HEK293 (cell line): ENCODE measurements at regions not wholly inside any gene's neighbourhood (a gene's known extent, or its start where the extent isn't known, plus 50 kb on each side); places are given as distances from the start of the nearest gene placed in this dataset.

Experiments
- CTCF ChIP-seq: fragments of 450-650 bp; formaldehyde crosslinking; IDR thresholded peaks from 2 replicates; pipeline ENCODE4 v1.5.1; 2016; ENCODE audit warnings: missing biosample characterization, missing genetic modification characterization
- ZBTB21 ChIP-seq: fragments of 450-650 bp; formaldehyde crosslinking; IDR thresholded peaks from 2 replicates; pipeline ENCODE4 v1.5.1; 2017; ENCODE audit warnings: missing biosample characterization, missing genetic modification characterization
- ZBTB26 ChIP-seq: fragments of 450-650 bp; formaldehyde crosslinking; optimal IDR thresholded peaks from 2 replicates; pipeline ENCODE3; 2016; ENCODE audit warnings: missing biosample characterization, mild to moderate bottlenecking, missing genetic modification characterization
- ZBTB44 ChIP-seq: fragments of 450-650 bp; IDR thresholded peaks from 2 replicates; pipeline ENCODE4 v1.5.1; 2018; ENCODE audit warnings: missing biosample characterization, mild to moderate bottlenecking, missing genetic modification characterization
- ZNF274 ChIP-seq, 2 experiments: fragments of 200-500 bp in 1 of 2; fragments of 450-650 bp in 1 of 2; sonication (Bioruptor generic) in 1 of 2; formaldehyde crosslinking in 1 of 2; IDR thresholded peaks; 2 replicates each; pipeline versions ENCODE4 v1.5.1 to v1.6.1; 2014 to 2016; ENCODE audit warnings: borderline replicate concordance in 1 of 2, inconsistent platforms in 1 of 2, low read length in 1 of 2, missing biosample characterization in 1 of 2, missing genetic modification characterization in 1 of 2
- ZNF366 ChIP-seq: fragments of 450-650 bp; formaldehyde crosslinking; conservative IDR thresholded peaks from 2 replicates; pipeline ENCODE4 v1.5.1; 2016; ENCODE audit warnings: missing biosample characterization, missing genetic modification characterization

GRCh38 chr18:23334569-23334968 is 118.5 kb upstream of the RIOK3 start:
- TF ChIP-seq ZBTB26 (tag by site-specific recombination) (no peak), ZNF366 (tag by site-specific recombination) (no peak), CTCF (tag by site-specific recombination) (no peak), ZBTB21 (tag by site-specific recombination) (no peak), ZNF274 (IDR thresholded peaks at IDR 0.05; ENCODE audit: low read length) (no peak), ZNF274 (tag by site-specific recombination; IDR thresholded peaks at IDR 0.05; ENCODE audit: borderline replicate concordance) (no peak), ZBTB44 (no peak)
